ENCODE measurements at regions not wholly inside any gene's neighbourhood (a gene's known extent, or its start where the extent isn't known, plus 50 kb on each side); places are given as distances from the start of the nearest gene placed in this dataset.
"Not testable (repeated sequence)": the region's sequence is repeated elsewhere in the genome, so short reads cannot be mapped to it uniquely, and the experiment has no call there.

DNA sequence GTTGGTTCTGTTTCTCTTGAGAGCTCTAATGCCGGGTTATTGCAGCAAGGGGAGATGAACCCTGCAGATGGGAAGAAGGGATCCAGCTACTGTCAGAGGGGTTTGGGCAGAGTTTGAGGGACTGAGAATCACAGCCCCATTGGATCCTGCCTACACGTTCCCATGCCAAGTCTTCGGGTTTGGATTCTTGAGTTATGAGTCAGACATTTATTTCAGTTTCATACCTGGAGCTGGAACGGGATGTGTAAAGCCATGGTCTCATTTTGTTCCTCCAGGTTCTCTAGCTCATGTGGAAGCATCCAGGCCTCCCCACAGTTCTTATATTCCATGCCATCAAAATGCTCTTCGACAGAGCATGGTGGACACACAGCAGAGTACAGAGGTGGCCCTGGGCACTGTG, 275.4 kb upstream of the IRX4 start:
- H3K9me3 Mint-ChIP-seq: peaks cover 0 to 3% (median 0%) of the 10 kb centered on the region in 8 donors
- intact Hi-C loops (cut with micrococcal nuclease): no loop called here
- Histone ChIP-seq H3K4me1 (ENCODE audit: insufficient read depth, low read length) (no peaks in the 10 kb centered on the region), H3K36me3 (ENCODE audit: insufficient read depth, low read length) (no peaks in the 10 kb centered on the region), H3K9me3 (ENCODE audit: control insufficient read depth in 1 of 2, low read length in 2 of 2) (no peaks in the 10 kb centered on the region), H3K4me3 (ENCODE audit: low read length in 2 of 2) (no peak overlapping the region), H3K27me3 (ENCODE audit: insufficient read depth, low read length) (no peaks in the 10 kb centered on the region), H3K27ac (ENCODE audit: low read depth, low read length) (no peak overlapping the region)
- H3K36me3 Mint-ChIP-seq: no peaks in the 10 kb centered on the region
- H3K27ac Mint-ChIP-seq: no peak overlapping the region
- ChIA-PET POLR2A (ENCODE audit: partially characterized antibody) (no interaction called here), CTCF (ENCODE audit: partially characterized antibody) (no interaction called here)
- no peak overlapping the region for H3K4me3 Mint-ChIP-seq
- H3K27me3 Mint-ChIP-seq: peaks cover 0 to 5% of the 10 kb centered on the region in 2 donors
- DNase-seq: no peak
- no peaks in the 10 kb centered on the region for H3K4me1 Mint-ChIP-seq

DNA sequence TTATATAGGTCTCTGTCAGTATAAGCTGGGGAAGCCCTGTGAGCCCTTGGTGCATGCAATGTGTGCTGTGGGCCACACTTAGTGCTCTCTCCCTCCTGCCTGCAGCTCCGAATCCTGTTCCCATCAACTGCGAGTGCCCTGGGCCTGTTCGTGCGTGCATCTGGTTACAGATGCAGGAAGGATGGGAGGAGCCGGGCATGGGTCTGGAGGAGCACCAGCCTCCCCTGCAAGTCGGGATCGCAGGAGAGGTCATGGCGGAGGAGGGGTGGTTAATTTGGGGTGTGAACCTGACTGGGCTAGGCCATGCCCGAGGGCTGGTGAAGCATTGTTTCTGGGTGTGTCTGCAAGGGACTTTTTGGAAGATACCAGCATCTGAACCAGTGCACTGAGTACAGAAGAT, 274.6 kb upstream of the IRX4 start:
- no peak for DNase-seq
- H3K4me1 ChIP-seq (ENCODE audit: insufficient read depth, low read length): no peaks in the 10 kb centered on the region
- H3K27ac ChIP-seq (ENCODE audit: low read depth, low read length): no peak overlapping the region
- no peak overlapping the region for H3K27ac Mint-ChIP-seq
- H3K9me3 Mint-ChIP-seq: peaks cover 0 to 3% (median 0%) of the 10 kb centered on the region in 8 donors
- no peak overlapping the region for H3K4me3 ChIP-seq (ENCODE audit: low read length in 2 of 2)
- no peaks in the 10 kb centered on the region for H3K9me3 ChIP-seq (ENCODE audit: control insufficient read depth in 1 of 2, low read length in 2 of 2)
- H3K36me3 Mint-ChIP-seq: no peaks in the 10 kb centered on the region
- H3K4me3 Mint-ChIP-seq: no peak overlapping the region
- POLR2A ChIA-PET (ENCODE audit: partially characterized antibody): no interaction called here
- H3K4me1 Mint-ChIP-seq: no peaks in the 10 kb centered on the region
- CTCF ChIA-PET (ENCODE audit: partially characterized antibody): no interaction called here
- H3K27me3 Mint-ChIP-seq: peaks cover 0 to 5% of the 10 kb centered on the region in 2 donors
- no peaks in the 10 kb centered on the region for H3K27me3 ChIP-seq (ENCODE audit: insufficient read depth, low read length)
- intact Hi-C loops (cut with micrococcal nuclease): no loop called here
- H3K36me3 ChIP-seq (ENCODE audit: insufficient read depth, low read length): no peaks in the 10 kb centered on the region

DNA sequence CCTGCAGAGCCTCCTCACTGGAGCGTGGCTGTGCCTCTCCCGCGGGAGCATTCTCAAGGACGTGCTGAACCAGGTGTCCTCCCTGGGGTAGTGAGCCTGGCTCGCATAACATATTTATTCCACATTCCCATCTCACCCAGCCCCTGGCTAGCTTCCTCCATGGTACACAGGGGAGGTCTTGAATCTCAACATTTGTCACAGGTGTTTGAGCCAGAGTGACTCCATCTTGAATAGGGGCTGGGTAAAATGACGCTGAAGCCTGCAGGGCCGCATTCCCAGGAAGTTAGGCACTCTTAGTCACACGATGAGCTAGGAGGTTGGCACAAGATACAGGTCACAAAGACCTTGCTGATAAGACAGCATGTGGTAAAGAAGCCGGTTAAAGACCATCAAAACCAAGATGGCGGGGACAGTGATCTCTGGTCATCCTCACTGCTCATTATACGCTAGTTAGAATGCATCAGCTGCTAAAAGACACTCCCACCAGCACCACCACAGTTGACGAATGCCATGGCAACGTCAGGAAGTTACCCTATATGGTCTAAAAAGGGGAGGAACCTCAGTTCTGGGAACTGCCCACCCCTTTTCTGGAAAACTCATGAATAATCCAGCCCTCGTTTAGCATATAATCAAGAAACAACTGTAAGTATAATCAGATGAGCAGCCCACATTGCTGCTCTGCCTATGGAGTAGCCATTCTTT, 273.8 kb upstream of the IRX4 start:
- no peaks in the 10 kb centered on the region for H3K27me3 ChIP-seq (ENCODE audit: insufficient read depth, low read length)
- H3K27me3 Mint-ChIP-seq: peaks cover 0 to 5% of the 10 kb centered on the region in 2 donors
- intact Hi-C loops (cut with micrococcal nuclease): no loop called here
- no peak overlapping the region for H3K27ac Mint-ChIP-seq
- peaks cover 0 to 4% (median 0%) of the 10 kb centered on the region in 8 donors for H3K9me3 Mint-ChIP-seq
- no peak overlapping the region for H3K4me3 Mint-ChIP-seq
- no peak overlapping the region for H3K27ac ChIP-seq (ENCODE audit: low read depth, low read length)
- no peaks in the 10 kb centered on the region for H3K4me1 Mint-ChIP-seq
- H3K4me3 ChIP-seq (ENCODE audit: low read length in 2 of 2): no peak overlapping the region
- H3K4me1 ChIP-seq (ENCODE audit: insufficient read depth, low read length): no peaks in the 10 kb centered on the region
- DNase-seq: no peak
- POLR2A ChIA-PET (ENCODE audit: partially characterized antibody): no interaction called here
- no peaks in the 10 kb centered on the region for H3K36me3 ChIP-seq (ENCODE audit: insufficient read depth, low read length)
- H3K9me3 ChIP-seq (ENCODE audit: control insufficient read depth in 1 of 2, low read length in 2 of 2): no peaks in the 10 kb centered on the region
- CTCF ChIA-PET (ENCODE audit: partially characterized antibody): no interaction called here
- H3K36me3 Mint-ChIP-seq: no peaks in the 10 kb centered on the region

DNA sequence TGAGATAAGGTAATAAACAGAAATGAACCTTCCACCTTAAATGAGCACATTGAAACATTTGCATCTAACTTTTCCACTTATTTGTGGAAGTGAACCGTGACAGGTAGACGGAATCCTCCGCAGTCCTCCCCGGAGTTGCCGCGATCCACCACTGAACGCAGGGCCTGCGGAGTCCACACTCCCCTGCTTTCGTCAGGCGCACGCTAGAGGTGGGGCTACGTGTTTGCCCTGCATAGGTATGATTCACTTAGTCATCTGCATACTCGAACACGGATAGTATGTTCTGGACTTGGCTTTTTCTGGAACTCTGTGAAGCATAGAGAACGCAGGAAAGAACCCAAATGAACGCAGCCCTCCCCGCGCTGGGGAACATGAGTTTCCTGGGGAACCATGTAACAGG, 272.8 kb upstream of the IRX4 start:
- DNase-seq: no peak
- Mint-ChIP-seq H3K4me1 (no peaks in the 10 kb centered on the region), H3K27ac (no peak overlapping the region), H3K27me3 (peaks cover 0 to 5% of the 10 kb centered on the region in 2 donors), H3K36me3 (no peaks in the 10 kb centered on the region), H3K9me3 (peaks cover 0 to 3% (median 0%) of the 10 kb centered on the region in 8 donors), H3K4me3 (peak overlapping the region in 1 of 8 donors; percentile 32)
- H3K9me3 ChIP-seq (ENCODE audit: control insufficient read depth in 1 of 2, low read length in 2 of 2): no peaks in the 10 kb centered on the region
- H3K27ac ChIP-seq (ENCODE audit: low read depth, low read length): no peak overlapping the region
- no peaks in the 10 kb centered on the region for H3K27me3 ChIP-seq (ENCODE audit: insufficient read depth, low read length)
- H3K36me3 ChIP-seq (ENCODE audit: insufficient read depth, low read length): no peaks in the 10 kb centered on the region
- ChIA-PET CTCF (ENCODE audit: partially characterized antibody) (no interaction called here), POLR2A (ENCODE audit: partially characterized antibody) (no interaction called here)
- H3K4me3 ChIP-seq (ENCODE audit: low read length in 2 of 2): no peak overlapping the region
- no peaks in the 10 kb centered on the region for H3K4me1 ChIP-seq (ENCODE audit: insufficient read depth, low read length)
- intact Hi-C loops (cut with micrococcal nuclease): no loop called here

DNA sequence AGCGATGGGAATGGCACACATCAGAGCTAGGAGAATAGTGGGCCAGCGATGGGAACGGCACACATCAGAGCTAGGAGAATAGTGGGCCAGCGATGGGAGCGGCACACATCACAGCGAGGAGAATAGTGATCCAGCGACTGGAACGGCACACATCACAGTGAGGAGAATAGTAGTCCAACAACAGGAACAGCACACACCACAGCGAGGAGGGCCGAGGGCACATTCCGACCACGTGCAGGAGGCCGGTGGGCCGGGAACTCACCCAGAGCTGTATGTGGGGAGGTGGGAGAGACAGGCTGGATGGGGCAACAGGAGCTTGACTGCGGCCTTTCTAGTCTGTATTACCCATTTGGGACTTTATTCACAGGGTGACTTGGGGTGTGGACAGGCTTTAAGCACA, 271.1 kb upstream of the IRX4 start:
- Mint-ChIP-seq H3K4me3 (no peak overlapping the region), H3K4me1 (no peaks in the 10 kb centered on the region), H3K9me3 (peaks cover 0 to 4% (median 0%) of the 10 kb centered on the region in 8 donors), H3K27me3 (peaks cover 2 to 11% of the 10 kb centered on the region in 2 donors), H3K36me3 (no peaks in the 10 kb centered on the region), H3K27ac (peak overlapping the region in 1 of 7 donors; percentile 61)
- intact Hi-C loops (cut with micrococcal nuclease): no loop called here
- CTCF ChIA-PET (ENCODE audit: partially characterized antibody): no interaction called here
- no peak overlapping the region for H3K4me3 ChIP-seq (ENCODE audit: low read length in 2 of 2)
- H3K9me3 ChIP-seq (ENCODE audit: control insufficient read depth in 1 of 2, low read length in 2 of 2): no peaks in the 10 kb centered on the region
- H3K4me1 ChIP-seq (ENCODE audit: insufficient read depth, low read length): no peaks in the 10 kb centered on the region
- DNase-seq: no peak
- no peak overlapping the region for H3K27ac ChIP-seq (ENCODE audit: low read depth, low read length)
- no peaks in the 10 kb centered on the region for H3K36me3 ChIP-seq (ENCODE audit: insufficient read depth, low read length)
- POLR2A ChIA-PET (ENCODE audit: partially characterized antibody): no interaction called here
- no peaks in the 10 kb centered on the region for H3K27me3 ChIP-seq (ENCODE audit: insufficient read depth, low read length)

DNA sequence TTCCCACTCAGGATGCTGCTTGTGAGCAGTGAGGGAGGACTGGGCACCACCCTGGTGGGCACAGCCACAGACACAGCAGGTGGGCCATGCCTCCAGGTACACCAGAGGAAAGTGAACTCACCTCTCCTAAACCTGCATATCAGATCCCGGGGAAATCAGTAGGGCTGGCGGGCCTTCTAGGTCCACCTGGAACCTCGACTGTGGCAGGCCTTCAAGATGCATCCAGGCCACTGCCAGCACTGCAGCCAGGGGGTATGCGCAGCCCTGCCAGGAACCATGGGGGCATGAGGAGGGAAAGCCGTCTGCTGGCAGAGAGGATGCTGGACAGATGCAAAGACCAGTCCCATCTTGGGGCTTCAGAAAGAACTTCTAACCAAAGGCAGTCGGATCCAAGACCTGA, 270.6 kb upstream of the IRX4 start:
- Mint-ChIP-seq H3K9me3 (peaks cover 0 to 4% (median 0%) of the 10 kb centered on the region in 8 donors), H3K4me1 (no peaks in the 10 kb centered on the region), H3K27me3 (peaks cover 2 to 12% of the 10 kb centered on the region in 2 donors), H3K36me3 (no peaks in the 10 kb centered on the region), H3K4me3 (no peak overlapping the region), H3K27ac (peak overlapping the region in 1 of 7 donors; percentile 43)
- Histone ChIP-seq H3K27ac (ENCODE audit: low read depth, low read length) (no peak overlapping the region), H3K4me3 (ENCODE audit: low read length in 2 of 2) (no peak overlapping the region), H3K27me3 (ENCODE audit: insufficient read depth, low read length) (no peaks in the 10 kb centered on the region), H3K36me3 (ENCODE audit: insufficient read depth, low read length) (no peaks in the 10 kb centered on the region), H3K4me1 (ENCODE audit: insufficient read depth, low read length) (no peaks in the 10 kb centered on the region), H3K9me3 (ENCODE audit: control insufficient read depth in 1 of 2, low read length in 2 of 2) (no peaks in the 10 kb centered on the region)
- CTCF ChIA-PET (ENCODE audit: partially characterized antibody): no interaction called here
- intact Hi-C loops (cut with micrococcal nuclease): no loop called here
- no peak for DNase-seq
- POLR2A ChIA-PET (ENCODE audit: partially characterized antibody): no interaction called here

DNA sequence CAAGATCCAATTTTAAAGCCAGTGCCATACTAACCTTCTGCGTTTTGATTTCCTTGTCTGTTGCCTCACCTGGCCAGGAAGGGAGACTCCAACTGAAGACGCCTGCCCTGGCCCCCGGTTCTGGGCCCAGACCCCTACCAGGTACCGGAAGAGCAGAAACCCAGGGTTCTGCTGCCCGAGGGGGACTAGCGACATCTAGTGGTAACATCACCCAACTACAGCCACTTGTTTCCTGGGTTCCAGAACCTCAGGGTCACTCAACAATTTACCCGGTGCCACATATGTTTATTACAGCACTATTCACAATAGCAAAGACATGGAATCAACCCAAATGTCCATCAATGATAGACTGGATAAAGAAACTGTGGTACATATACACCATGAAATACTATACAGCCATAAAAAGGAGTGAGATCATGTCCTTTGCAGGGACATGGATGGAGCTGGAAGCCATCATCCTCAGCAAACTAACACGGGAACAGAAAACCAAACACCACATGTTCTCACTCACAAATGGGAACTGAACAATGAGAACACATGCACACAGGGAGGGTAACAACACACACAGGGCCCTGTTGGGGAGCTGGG, 268.7 kb upstream of the IRX4 start:
- H3K27me3 Mint-ChIP-seq: peaks cover 2 to 12% of the 10 kb centered on the region in 2 donors
- H3K4me3 ChIP-seq (ENCODE audit: low read length in 2 of 2); H3K36me3 Mint-ChIP-seq; H3K27ac ChIP-seq (ENCODE audit: low read depth, low read length); H3K27ac Mint-ChIP-seq; CTCF ChIA-PET (ENCODE audit: partially characterized antibody); POLR2A ChIA-PET (ENCODE audit: partially characterized antibody); H3K4me1 ChIP-seq (ENCODE audit: insufficient read depth, low read length); H3K36me3 ChIP-seq (ENCODE audit: insufficient read depth, low read length); H3K4me1 Mint-ChIP-seq; DNase-seq; H3K9me3 ChIP-seq (ENCODE audit: control insufficient read depth in 1 of 2, low read length in 2 of 2); H3K27me3 ChIP-seq (ENCODE audit: insufficient read depth, low read length); H3K9me3 Mint-ChIP-seq; H3K4me3 Mint-ChIP-seq; intact Hi-C loops (cut with micrococcal nuclease): not testable (repeated sequence)

Measured in CD4-positive, alpha-beta memory T cell (primary cell).